ENCODE measurements at regions not wholly inside any gene's neighbourhood (a gene's known extent, or its start where the extent isn't known, plus 50 kb on each side); places are given as distances from the start of the nearest gene placed in this dataset.

- Mint-ChIP-seq H3K36me3 (no peaks in the 10 kb centered on the region), H3K27me3 (ENCODE audit: insufficient read depth, low read depth) (peaks cover 2% of the 10 kb centered on the region), H3K9me3 (peaks cover 6% of the 10 kb centered on the region), H3K27ac (peak overlapping the region; percentile 46), H3K4me3 (no peak overlapping the region), H3K4me1 (peaks cover 19% of the 10 kb centered on the region)
- peaks cover 13% of the 10 kb centered on the region for H3K4me1 ChIP-seq
- TF ChIP-seq EZH2 (IDR thresholded peaks at IDR 0.05) (no peak), EZH2phosphoT487 (IDR thresholded peaks at IDR 0.05) (no peak)
- TF ChIP-seq, protein P1, sequence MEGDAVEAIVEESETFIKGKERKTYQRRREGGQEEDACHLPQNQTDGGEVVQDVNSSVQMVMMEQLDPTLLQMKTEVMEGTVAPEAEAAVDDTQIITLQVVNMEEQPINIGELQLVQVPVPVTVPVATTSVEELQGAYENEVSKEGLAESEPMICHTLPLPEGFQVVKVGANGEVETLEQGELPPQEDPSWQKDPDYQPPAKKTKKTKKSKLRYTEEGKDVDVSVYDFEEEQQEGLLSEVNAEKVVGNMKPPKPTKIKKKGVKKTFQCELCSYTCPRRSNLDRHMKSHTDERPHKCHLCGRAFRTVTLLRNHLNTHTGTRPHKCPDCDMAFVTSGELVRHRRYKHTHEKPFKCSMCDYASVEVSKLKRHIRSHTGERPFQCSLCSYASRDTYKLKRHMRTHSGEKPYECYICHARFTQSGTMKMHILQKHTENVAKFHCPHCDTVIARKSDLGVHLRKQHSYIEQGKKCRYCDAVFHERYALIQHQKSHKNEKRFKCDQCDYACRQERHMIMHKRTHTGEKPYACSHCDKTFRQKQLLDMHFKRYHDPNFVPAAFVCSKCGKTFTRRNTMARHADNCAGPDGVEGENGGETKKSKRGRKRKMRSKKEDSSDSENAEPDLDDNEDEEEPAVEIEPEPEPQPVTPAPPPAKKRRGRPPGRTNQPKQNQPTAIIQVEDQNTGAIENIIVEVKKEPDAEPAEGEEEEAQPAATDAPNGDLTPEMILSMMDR (IDR thresholded peaks at IDR 0.05) = no peak
- no peak for DNase-seq (ENCODE audit: low spot score)
- H3K9me3 ChIP-seq (ENCODE audit: low read depth) = no peaks in the 10 kb centered on the region
- peak overlapping the region; percentile 66 for H2AFZ ChIP-seq (replicated peaks)
- H3K36me3 ChIP-seq = no peaks in the 10 kb centered on the region
- H4K20me1 ChIP-seq (ENCODE audit: low read depth) = no peaks in the 10 kb centered on the region
- no peak overlapping the region for H3K4me3 ChIP-seq
- no peak overlapping the region for H3K4me2 ChIP-seq
- no peaks in the 10 kb centered on the region for H3F3A ChIP-seq (ENCODE audit: low read depth)
- H3K27me3 ChIP-seq = no peaks in the 10 kb centered on the region
- no peak overlapping the region for H3K27ac ChIP-seq
- H3K79me2 ChIP-seq (ENCODE audit: low read depth) = no peaks in the 10 kb centered on the region
- H3K9ac ChIP-seq = no peak overlapping the region
Measured at GRCh38 chr5:173499471-173500212, 116.8 kb downstream of the BOD1 start.

DNA sequence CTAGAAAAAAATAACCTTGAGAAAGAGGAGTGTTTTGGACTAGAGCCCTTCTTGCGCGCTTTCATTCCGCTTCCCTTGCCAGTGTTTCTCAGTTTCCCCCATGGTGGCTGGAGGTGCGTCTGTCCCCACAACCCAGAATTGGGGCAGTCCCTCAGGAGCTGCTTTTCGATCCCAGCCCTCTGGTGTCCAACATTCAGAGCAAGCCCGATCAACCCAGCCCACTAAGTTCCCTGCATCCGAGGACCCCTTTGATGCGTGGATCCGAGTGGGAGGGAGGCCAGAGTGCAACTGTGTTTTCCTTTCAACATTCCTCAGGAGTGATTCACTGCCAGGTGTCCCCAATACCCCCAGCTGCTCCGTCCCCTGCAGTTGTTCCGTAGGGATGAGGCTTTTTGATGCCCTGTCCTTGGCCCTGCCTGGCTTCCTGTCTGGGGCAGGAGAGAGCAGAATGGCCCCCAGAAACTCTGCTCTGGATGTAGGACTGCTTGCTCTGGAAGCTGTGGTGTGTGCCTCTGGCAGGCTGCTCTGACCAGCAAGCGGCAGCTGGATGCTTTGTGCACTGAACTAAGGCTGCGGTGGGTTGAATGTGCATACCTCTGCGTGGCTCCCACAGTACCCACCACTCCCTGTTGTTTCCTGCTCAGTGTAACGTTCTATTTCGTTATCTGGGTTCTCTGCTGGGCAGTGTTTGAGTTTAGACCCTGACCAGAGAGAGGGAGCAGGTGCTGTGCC, 117.5 kb downstream of the BOD1 start:
- Histone ChIP-seq H3K36me3 (no peaks in the 10 kb centered on the region), H3K79me2 (ENCODE audit: low read depth) (no peaks in the 10 kb centered on the region), H3K4me2 (no peak overlapping the region), H3K27me3 (no peaks in the 10 kb centered on the region), H4K20me1 (ENCODE audit: low read depth) (no peaks in the 10 kb centered on the region), H2AFZ (replicated peaks) (peak overlapping the region; percentile 66), H3K9me3 (ENCODE audit: low read depth) (no peaks in the 10 kb centered on the region), H3F3A (ENCODE audit: low read depth) (no peaks in the 10 kb centered on the region), H3K4me1 (peaks cover 13% of the 10 kb centered on the region), H3K4me3 (no peak overlapping the region), H3K9ac (no peak overlapping the region), H3K27ac (no peak overlapping the region)
- Mint-ChIP-seq H3K36me3 (no peaks in the 10 kb centered on the region), H3K9me3 (peaks cover 3% of the 10 kb centered on the region), H3K4me1 (peaks cover 19% of the 10 kb centered on the region), H3K27ac (no peak overlapping the region), H3K27me3 (ENCODE audit: insufficient read depth, low read depth) (peaks cover 2% of the 10 kb centered on the region), H3K4me3 (no peak overlapping the region)
- TF ChIP-seq, protein P1 (IDR thresholded peaks at IDR 0.05) = no peak
- DNase-seq (ENCODE audit: low spot score) = peak; percentile 44

- no peaks in the 10 kb centered on the region for H3K27me3 ChIP-seq
- no peak overlapping the region for H3K9ac ChIP-seq
- no peak overlapping the region for H2AFZ ChIP-seq (replicated peaks)
- no peaks in the 10 kb centered on the region for H3K9me3 ChIP-seq (ENCODE audit: low read depth)
- H4K20me1 ChIP-seq (ENCODE audit: low read depth) = no peaks in the 10 kb centered on the region
- H3K27ac Mint-ChIP-seq = no peak overlapping the region
- no peaks in the 10 kb centered on the region for H3K9me3 Mint-ChIP-seq
- H3K4me2 ChIP-seq = no peak overlapping the region
- no peaks in the 10 kb centered on the region for H3K79me2 ChIP-seq (ENCODE audit: low read depth)
- no peak for DNase-seq (ENCODE audit: low spot score)
- H3F3A ChIP-seq (ENCODE audit: low read depth) = no peaks in the 10 kb centered on the region
- TF ChIP-seq EZH2phosphoT487 (IDR thresholded peaks at IDR 0.05) = no peak
- H3K36me3 Mint-ChIP-seq = no peaks in the 10 kb centered on the region
- peaks cover 2% of the 10 kb centered on the region for H3K27me3 Mint-ChIP-seq (ENCODE audit: insufficient read depth, low read depth)
- no peaks in the 10 kb centered on the region for H3K36me3 ChIP-seq
- H3K4me3 ChIP-seq = no peak overlapping the region
- H3K4me1 ChIP-seq = peaks cover 13% of the 10 kb centered on the region
- H3K27ac ChIP-seq = no peak overlapping the region
- H3K4me3 Mint-ChIP-seq = no peak overlapping the region
- peaks cover 19% of the 10 kb centered on the region for H3K4me1 Mint-ChIP-seq
Measured at GRCh38 chr5:173498286-173498685, 118.2 kb downstream of the BOD1 start.

DNA sequence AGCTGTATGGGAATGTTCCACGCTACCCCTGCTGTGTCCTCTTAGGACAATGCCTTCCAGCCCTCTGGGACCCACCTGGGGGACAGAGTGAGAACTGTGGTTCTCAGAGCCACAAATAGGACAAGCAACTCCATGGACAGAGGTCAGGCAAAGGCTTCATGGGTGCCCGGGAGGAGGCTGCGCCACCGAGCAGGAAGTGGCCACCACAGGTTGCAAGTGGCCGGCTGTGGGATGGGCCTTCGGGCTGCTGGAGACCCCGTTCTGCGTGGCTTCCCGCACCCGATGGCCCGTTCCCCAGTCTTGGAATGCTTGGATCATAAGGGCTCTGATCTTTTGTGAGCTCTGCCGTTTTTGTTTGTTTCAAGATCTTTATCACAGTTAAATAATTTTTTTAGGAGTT, 118.8 kb downstream of the BOD1 start:
- Histone ChIP-seq H3K4me2 (no peak overlapping the region), H3K79me2 (ENCODE audit: low read depth) (no peaks in the 10 kb centered on the region), H3K9ac (no peak overlapping the region), H2AFZ (replicated peaks) (no peak overlapping the region), H3K27ac (no peak overlapping the region), H3K4me3 (no peak overlapping the region), H4K20me1 (ENCODE audit: low read depth) (no peaks in the 10 kb centered on the region), H3K36me3 (no peaks in the 10 kb centered on the region), H3K4me1 (peaks cover 13% of the 10 kb centered on the region), H3F3A (ENCODE audit: low read depth) (no peaks in the 10 kb centered on the region), H3K27me3 (no peaks in the 10 kb centered on the region), H3K9me3 (ENCODE audit: low read depth) (no peaks in the 10 kb centered on the region)
- Mint-ChIP-seq H3K27me3 (ENCODE audit: insufficient read depth, low read depth) (peaks cover 2% of the 10 kb centered on the region), H3K4me3 (no peak overlapping the region), H3K9me3 (no peaks in the 10 kb centered on the region), H3K27ac (no peak overlapping the region), H3K4me1 (peaks cover 19% of the 10 kb centered on the region), H3K36me3 (no peaks in the 10 kb centered on the region)
- no peak for DNase-seq (ENCODE audit: low spot score)
- TF ChIP-seq EZH2phosphoT487 (IDR thresholded peaks at IDR 0.05) (no peak), EZH2 (IDR thresholded peaks at IDR 0.05) (no peak)
- TF ChIP-seq, protein P1 (IDR thresholded peaks at IDR 0.05) = no peak

All from neural progenitor cell (in vitro differentiated cells).